ENCODE measurements at regions not wholly inside any gene's neighbourhood (a gene's known extent, or its start where the extent isn't known, plus 50 kb on each side); places are given as distances from the start of the nearest gene placed in this dataset.

- TF ChIP-seq MYC (IDR thresholded peaks at IDR 0.05; ENCODE audit: low read depth, low read length) = no peak
- TF ChIP-seq, protein P1, sequence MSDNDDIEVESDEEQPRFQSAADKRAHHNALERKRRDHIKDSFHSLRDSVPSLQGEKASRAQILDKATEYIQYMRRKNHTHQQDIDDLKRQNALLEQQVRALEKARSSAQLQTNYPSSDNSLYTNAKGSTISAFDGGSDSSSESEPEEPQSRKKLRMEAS (IDR thresholded peaks at IDR 0.05; ENCODE audit: low read depth, low read length) = no peak
- no peak for DNase-seq (ENCODE audit: low read depth)
- no peak overlapping the region for H3K4me3 ChIP-seq (ENCODE audit: low read depth, low read length)
These were observed 424.2 kb upstream of the WWC1 start for GRCh38 chr5:167867281-167867680.

GRCh38 chr5:167869125-167869524 lies 422.3 kb upstream of the WWC1 start:
- no peak overlapping the region for H3K4me3 ChIP-seq (ENCODE audit: low read depth, low read length)
- no peak for TF ChIP-seq POLR2A (IDR thresholded peaks at IDR 0.05; ENCODE audit: extremely low read depth, insufficient read length)
- no peak for DNase-seq (ENCODE audit: low read depth)

- TF ChIP-seq, protein P1 (IDR thresholded peaks at IDR 0.05; ENCODE audit: low read depth, low read length) = no peak
- TF ChIP-seq, protein P2, sequence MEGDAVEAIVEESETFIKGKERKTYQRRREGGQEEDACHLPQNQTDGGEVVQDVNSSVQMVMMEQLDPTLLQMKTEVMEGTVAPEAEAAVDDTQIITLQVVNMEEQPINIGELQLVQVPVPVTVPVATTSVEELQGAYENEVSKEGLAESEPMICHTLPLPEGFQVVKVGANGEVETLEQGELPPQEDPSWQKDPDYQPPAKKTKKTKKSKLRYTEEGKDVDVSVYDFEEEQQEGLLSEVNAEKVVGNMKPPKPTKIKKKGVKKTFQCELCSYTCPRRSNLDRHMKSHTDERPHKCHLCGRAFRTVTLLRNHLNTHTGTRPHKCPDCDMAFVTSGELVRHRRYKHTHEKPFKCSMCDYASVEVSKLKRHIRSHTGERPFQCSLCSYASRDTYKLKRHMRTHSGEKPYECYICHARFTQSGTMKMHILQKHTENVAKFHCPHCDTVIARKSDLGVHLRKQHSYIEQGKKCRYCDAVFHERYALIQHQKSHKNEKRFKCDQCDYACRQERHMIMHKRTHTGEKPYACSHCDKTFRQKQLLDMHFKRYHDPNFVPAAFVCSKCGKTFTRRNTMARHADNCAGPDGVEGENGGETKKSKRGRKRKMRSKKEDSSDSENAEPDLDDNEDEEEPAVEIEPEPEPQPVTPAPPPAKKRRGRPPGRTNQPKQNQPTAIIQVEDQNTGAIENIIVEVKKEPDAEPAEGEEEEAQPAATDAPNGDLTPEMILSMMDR (IDR thresholded peaks at IDR 0.05; ENCODE audit: low read depth, low read length) = no peak
- TF ChIP-seq MYC (IDR thresholded peaks at IDR 0.05; ENCODE audit: low read depth, low read length) (no peak), POLR2A (IDR thresholded peaks at IDR 0.05; ENCODE audit: extremely low read depth, insufficient read length) (no peak)
- DNase-seq (ENCODE audit: low read depth) = no peak
These were observed 421.4 kb upstream of the WWC1 start for GRCh38 chr5:167870055-167870454.

DNA sequence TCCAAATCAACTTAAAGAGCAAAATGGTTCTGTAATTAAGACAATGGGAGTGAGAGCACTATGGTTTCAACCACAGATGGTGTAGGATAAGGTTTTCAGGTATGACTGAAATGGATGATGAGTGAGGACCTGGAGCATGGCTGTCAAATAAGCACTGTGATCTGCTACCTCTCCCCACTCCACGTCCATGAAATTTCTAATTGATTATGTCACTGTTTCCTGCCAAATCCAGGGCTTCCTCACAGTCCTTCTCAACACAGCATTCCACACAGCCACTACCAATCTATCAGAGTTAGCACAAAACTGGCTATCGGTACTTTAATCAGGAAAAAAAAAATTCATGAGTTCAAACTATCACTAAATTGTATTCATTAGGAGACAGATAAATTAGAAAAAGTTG lies 420.4 kb upstream of the WWC1 start:
- H3K4me3 ChIP-seq (ENCODE audit: low read depth, low read length) = no peak overlapping the region
- DNase-seq (ENCODE audit: low read depth) = no peak
- TF ChIP-seq POLR2A (IDR thresholded peaks at IDR 0.05; ENCODE audit: extremely low read depth, insufficient read length) (no peak), MYC (IDR thresholded peaks at IDR 0.05; ENCODE audit: low read depth, low read length) (no peak)
- TF ChIP-seq, protein P2 (IDR thresholded peaks at IDR 0.05; ENCODE audit: low read depth, low read length) = no peak
- TF ChIP-seq, protein P1 (IDR thresholded peaks at IDR 0.05; ENCODE audit: low read depth, low read length) = no peak

More at GRCh38 chr5:167870055-167870454, 421.4 kb upstream of the WWC1 start:
- H3K4me3 ChIP-seq (ENCODE audit: low read depth, low read length) = no peak overlapping the region

- no peak for DNase-seq (ENCODE audit: low read depth)
- H3K4me3 ChIP-seq (ENCODE audit: low read depth, low read length) = no peak overlapping the region
- TF ChIP-seq, protein P1 (IDR thresholded peaks at IDR 0.05; ENCODE audit: low read depth, low read length) = no peak
- TF ChIP-seq, protein P2 (IDR thresholded peaks at IDR 0.05; ENCODE audit: low read depth, low read length) = no peak
- TF ChIP-seq POLR2A (IDR thresholded peaks at IDR 0.05; ENCODE audit: extremely low read depth, insufficient read length) = no peak
- TF ChIP-seq MYC (IDR thresholded peaks at IDR 0.05; ENCODE audit: low read depth, low read length) = no peak
These were observed 418.7 kb upstream of the WWC1 start for GRCh38 chr5:167872791-167873190.

- TF ChIP-seq MYC (IDR thresholded peaks at IDR 0.05; ENCODE audit: low read depth, low read length) (no peak), POLR2A (IDR thresholded peaks at IDR 0.05; ENCODE audit: extremely low read depth, insufficient read length) (no peak)
- TF ChIP-seq, protein P2 (IDR thresholded peaks at IDR 0.05; ENCODE audit: low read depth, low read length) = no peak
- TF ChIP-seq, protein P1 (IDR thresholded peaks at IDR 0.05; ENCODE audit: low read depth, low read length) = no peak
- no peak for DNase-seq (ENCODE audit: low read depth)
- no peak overlapping the region for H3K4me3 ChIP-seq (ENCODE audit: low read depth, low read length)
These were observed 414.2 kb upstream of the WWC1 start for GRCh38 chr5:167877114-167877722.

DNA sequence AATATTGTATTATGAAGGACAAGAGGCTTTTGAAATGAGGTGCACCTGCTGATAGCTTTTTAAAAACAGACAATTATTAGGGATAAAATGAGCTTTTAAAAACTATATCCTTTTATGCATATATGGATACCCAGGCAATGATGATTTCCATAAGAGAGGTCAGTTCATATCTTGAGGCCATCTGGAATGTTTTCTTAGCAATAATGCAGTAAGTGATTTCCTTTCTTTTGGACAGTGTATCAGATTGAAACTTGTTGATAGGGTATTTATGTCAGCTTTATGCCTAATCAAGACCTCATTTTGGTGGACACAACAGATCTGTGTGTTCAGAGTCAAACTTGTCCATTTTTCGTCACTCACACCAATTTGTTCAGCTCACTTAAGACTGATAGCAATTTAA lies 413.5 kb upstream of the WWC1 start:
- no peak for TF ChIP-seq MYC (IDR thresholded peaks at IDR 0.05; ENCODE audit: low read depth, low read length)
- no peak for TF ChIP-seq POLR2A (IDR thresholded peaks at IDR 0.05; ENCODE audit: extremely low read depth, insufficient read length)
- TF ChIP-seq, protein P2 (IDR thresholded peaks at IDR 0.05; ENCODE audit: low read depth, low read length) = no peak
- TF ChIP-seq, protein P1 (IDR thresholded peaks at IDR 0.05; ENCODE audit: low read depth, low read length) = no peak
- no peak for DNase-seq (ENCODE audit: low read depth)
- H3K4me3 ChIP-seq (ENCODE audit: low read depth, low read length) = no peak overlapping the region

Data from NB4 (cell line).